PC-3 (cell line): ENCODE measurements at regions not wholly inside any gene's neighbourhood (a gene's known extent, or its start where the extent isn't known, plus 50 kb on each side); places are given as distances from the start of the nearest gene placed in this dataset.

ENCODE experiments used
- ATAC-seq: fragments of 200-7000 bp; cut with Tn5 transposase; 2 replicates; pipeline ENCODE4 v1.9.1; 2020; ENCODE audit warnings: mild to moderate bottlenecking, moderate library complexity
- BruUV-seq: library from RNA; stranded (reverse); fragments of 400-500 nt; replicated peaks from 2 replicates; lab custom pipeline; 2021; lab: Mats Ljungman, UMichigan
- CTCF ChIA-PET: fragments of 300-600 bp; sonication (Branson Sonifier 250); formaldehyde crosslinking; loops from one replicate; lab custom pipeline; 2022; ENCODE audit warnings: antibody characterized with exemption; lab: Charles Lee
- POLR2A ChIA-PET: fragments of 300-600 bp; sonication (Branson Sonifier 250); formaldehyde crosslinking; loops from one replicate; lab custom pipeline; 2022; ENCODE audit warnings: antibody characterized with exemption; ENCODE audit not compliant: unreplicated experiment; lab: Charles Lee
- DNase-seq: peaks from one replicate; pipeline ENCODE4 v3.0.0-alpha.2; 2015
- H2AFZ ChIP-seq: fragments of 300-600 bp; sonication (generic); 2 replicates; pipeline ENCODE4 v1.6.0; 2016; ENCODE audit warnings: antibody characterized with exemption, low read length
- H3F3A ChIP-seq: fragments of 300-600 bp; sonication (generic); one replicate; pipeline ENCODE4 v1.6.0; 2017; ENCODE audit warnings: antibody characterized with exemption, low read length, control low read depth, mild to moderate bottlenecking; ENCODE audit not compliant: unreplicated experiment
- H3K27ac ChIP-seq: fragments of 300-600 bp; sonication (generic); 2 replicates; pipeline ENCODE4 v1.5.1; 2016; ENCODE audit warnings: mild to moderate bottlenecking, low read length
- H3K27me3 ChIP-seq: fragments of 300-600 bp; sonication (generic); 2 replicates; pipeline ENCODE4 v1.6.1; 2016; ENCODE audit warnings: low read length, mixed read lengths
- H3K36me3 ChIP-seq: fragments of 300-600 bp; sonication (generic); 2 replicates; pipeline ENCODE4 v1.6.1; 2016; ENCODE audit warnings: low read depth, mixed run types, low read length, mixed read lengths
- H3K4me1 ChIP-seq: fragments of 300-600 bp; sonication (generic); 2 replicates; pipeline ENCODE4 v1.5.1; 2016; ENCODE audit warnings: low read length; ENCODE audit not compliant: insufficient read depth
- H3K4me2 ChIP-seq: fragments of 300-600 bp; sonication (generic); 2 replicates; pipeline ENCODE4 v1.6.0; 2016; ENCODE audit warnings: low read length
- H3K4me3 ChIP-seq: fragments of 300-600 bp; sonication (generic); 2 replicates; pipeline ENCODE4 v1.5.1; 2016; ENCODE audit warnings: mild to moderate bottlenecking, low read length, mixed read lengths
- H3K79me2 ChIP-seq: fragments of 300-600 bp; sonication (generic); 2 replicates; pipeline ENCODE4 v1.6.1; 2017; ENCODE audit warnings: low read length, mixed read lengths
- H3K9ac ChIP-seq: fragments of 300-600 bp; sonication (generic); 2 replicates; pipeline ENCODE4 v1.6.0; 2016; ENCODE audit warnings: mild to moderate bottlenecking, low read length
- H3K9me2 ChIP-seq: fragments of 300-600 bp; sonication (generic); replicated peaks from 2 replicates; pipeline ENCODE4 v1.6.1; 2016; ENCODE audit warnings: mixed run types, low read length, mixed read lengths
- H3K9me3 ChIP-seq: fragments of 300-600 bp; sonication (generic); 2 replicates; pipeline ENCODE4 v1.6.1; 2016; ENCODE audit warnings: low read length, mixed read lengths
- H4K20me1 ChIP-seq: fragments of 300-600 bp; sonication (generic); 2 replicates; pipeline ENCODE4 v1.6.1; 2016; ENCODE audit warnings: low read length, mixed read lengths
- EZH2 ChIP-seq: fragments of 300-600 bp; sonication (generic); IDR thresholded peaks from one replicate; pipeline ENCODE4 v1.6.1; 2017; ENCODE audit warnings: antibody characterized with exemption, mild to moderate bottlenecking, low read length; ENCODE audit not compliant: unreplicated experiment
- EZH2phosphoT487 ChIP-seq: fragments of 300-600 bp; sonication (generic); IDR thresholded peaks from 2 replicates; pipeline ENCODE4 v1.6.1; 2018; ENCODE audit warnings: mild to moderate bottlenecking, antibody characterized with exemption, low read length, borderline replicate concordance
- intact Hi-C: fragments of 100-400 bp; cut with micrococcal nuclease; formaldehyde crosslinking; loops from 2 replicates; pipeline ENCODE4 v1.9.0; 2023
- TF ChIP-seq, protein P1 (sequence below): fragments of 300-600 bp; sonication (generic); conservative IDR thresholded peaks from 2 replicates; pipeline ENCODE4 v1.5.1; 2017; ENCODE audit warnings: antibody characterized with exemption, low read depth, mild to moderate bottlenecking, low read length

DNA sequence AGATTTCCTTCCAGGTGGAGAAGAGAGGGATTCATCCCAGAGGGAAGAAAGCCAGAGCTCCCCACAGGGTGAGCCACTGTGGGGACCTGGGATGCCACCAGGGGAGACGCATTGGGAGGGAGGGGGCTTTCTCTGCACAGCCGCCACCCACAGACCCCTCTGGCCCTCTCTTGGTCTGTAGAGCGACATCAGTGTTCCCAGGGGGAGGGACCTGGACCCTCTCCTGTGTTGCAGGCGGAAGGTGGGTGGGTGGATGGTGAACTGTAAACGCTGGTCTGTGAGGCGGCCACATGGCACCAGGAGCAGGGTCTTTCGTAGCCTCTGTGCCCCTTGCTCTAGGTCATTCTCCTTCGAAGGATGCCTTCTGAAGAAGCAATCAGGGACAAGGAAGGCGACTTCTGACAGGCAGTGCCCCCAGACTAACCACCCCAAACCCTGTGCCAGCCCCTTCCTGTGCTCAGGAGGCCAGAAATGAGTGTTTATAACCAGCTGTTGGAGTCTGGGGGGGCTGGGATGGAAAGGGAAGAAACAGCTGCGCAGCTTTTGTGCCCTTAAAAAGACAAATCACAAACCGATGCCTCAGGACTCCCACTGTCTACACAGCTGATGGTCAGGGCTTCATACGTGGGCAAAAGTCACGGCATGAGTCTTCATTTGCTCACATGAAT is 121.4 kb upstream of the ZBTB40 start:
- H3K36me3 ChIP-seq: no peaks in the 10 kb centered on the region
- H3K27me3 ChIP-seq: no peaks in the 10 kb centered on the region
- no peak overlapping the region for H3K27ac ChIP-seq
- POLR2A ChIA-PET: no interaction called here
- no peaks in the 10 kb centered on the region for H3K9me2 ChIP-seq
- no peak for TF ChIP-seq EZH2
- no peak for TF ChIP-seq EZH2phosphoT487
- TF ChIP-seq, protein P1, sequence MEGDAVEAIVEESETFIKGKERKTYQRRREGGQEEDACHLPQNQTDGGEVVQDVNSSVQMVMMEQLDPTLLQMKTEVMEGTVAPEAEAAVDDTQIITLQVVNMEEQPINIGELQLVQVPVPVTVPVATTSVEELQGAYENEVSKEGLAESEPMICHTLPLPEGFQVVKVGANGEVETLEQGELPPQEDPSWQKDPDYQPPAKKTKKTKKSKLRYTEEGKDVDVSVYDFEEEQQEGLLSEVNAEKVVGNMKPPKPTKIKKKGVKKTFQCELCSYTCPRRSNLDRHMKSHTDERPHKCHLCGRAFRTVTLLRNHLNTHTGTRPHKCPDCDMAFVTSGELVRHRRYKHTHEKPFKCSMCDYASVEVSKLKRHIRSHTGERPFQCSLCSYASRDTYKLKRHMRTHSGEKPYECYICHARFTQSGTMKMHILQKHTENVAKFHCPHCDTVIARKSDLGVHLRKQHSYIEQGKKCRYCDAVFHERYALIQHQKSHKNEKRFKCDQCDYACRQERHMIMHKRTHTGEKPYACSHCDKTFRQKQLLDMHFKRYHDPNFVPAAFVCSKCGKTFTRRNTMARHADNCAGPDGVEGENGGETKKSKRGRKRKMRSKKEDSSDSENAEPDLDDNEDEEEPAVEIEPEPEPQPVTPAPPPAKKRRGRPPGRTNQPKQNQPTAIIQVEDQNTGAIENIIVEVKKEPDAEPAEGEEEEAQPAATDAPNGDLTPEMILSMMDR: no peak
- no peaks in the 10 kb centered on the region for H3K79me2 ChIP-seq
- H2AFZ ChIP-seq: no peak overlapping the region
- H3F3A ChIP-seq: no peaks in the 10 kb centered on the region
- H3K9ac ChIP-seq: no peak overlapping the region
- H3K4me2 ChIP-seq: no peak overlapping the region
- intact Hi-C loops: no loop called here
- no peak for DNase-seq
- no peak for ATAC-seq
- no peaks in the 10 kb centered on the region for H3K9me3 ChIP-seq
- H3K4me3 ChIP-seq: no peak overlapping the region
- CTCF ChIA-PET: no interaction called here
- H3K4me1 ChIP-seq: no peaks in the 10 kb centered on the region
- H4K20me1 ChIP-seq: no peaks in the 10 kb centered on the region
- BruUV-seq: no TSS peak

DNA sequence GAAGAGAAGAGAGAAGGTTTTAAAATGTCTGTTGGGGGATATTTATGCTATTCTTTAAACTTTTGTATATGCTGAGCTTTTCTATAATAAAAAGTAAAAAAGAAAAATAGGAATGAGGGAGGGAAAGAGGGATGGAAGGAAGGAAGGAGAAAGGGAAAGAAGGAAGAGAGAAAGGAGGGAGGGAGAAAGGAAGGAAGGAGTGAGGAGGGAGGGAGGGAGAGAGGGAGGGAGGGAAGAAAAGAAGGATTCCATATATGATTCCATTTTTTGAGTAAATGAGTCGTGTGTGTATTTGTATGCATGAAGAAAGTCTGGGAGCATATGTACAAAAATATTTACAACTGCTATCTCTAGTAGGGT is 120.9 kb upstream of the ZBTB40 start:
- Histone ChIP-seq H3K4me3 (no peak overlapping the region), H3K79me2 (no peaks in the 10 kb centered on the region), H3K4me2 (no peak overlapping the region), H4K20me1 (no peaks in the 10 kb centered on the region), H3K27me3 (no peaks in the 10 kb centered on the region), H3F3A (no peaks in the 10 kb centered on the region), H3K27ac (no peak overlapping the region), H2AFZ (no peak overlapping the region), H3K9me2 (no peaks in the 10 kb centered on the region), H3K9me3 (no peaks in the 10 kb centered on the region), H3K36me3 (no peaks in the 10 kb centered on the region), H3K9ac (no peak overlapping the region), H3K4me1 (no peaks in the 10 kb centered on the region)
- BruUV-seq: no TSS peak
- intact Hi-C loops: no loop called here
- TF ChIP-seq, protein P1: no peak
- TF ChIP-seq EZH2phosphoT487 (no peak), EZH2 (no peak)
- POLR2A ChIA-PET: no interaction called here
- no peak for ATAC-seq
- no peak for DNase-seq
- CTCF ChIA-PET: no interaction called here

DNA sequence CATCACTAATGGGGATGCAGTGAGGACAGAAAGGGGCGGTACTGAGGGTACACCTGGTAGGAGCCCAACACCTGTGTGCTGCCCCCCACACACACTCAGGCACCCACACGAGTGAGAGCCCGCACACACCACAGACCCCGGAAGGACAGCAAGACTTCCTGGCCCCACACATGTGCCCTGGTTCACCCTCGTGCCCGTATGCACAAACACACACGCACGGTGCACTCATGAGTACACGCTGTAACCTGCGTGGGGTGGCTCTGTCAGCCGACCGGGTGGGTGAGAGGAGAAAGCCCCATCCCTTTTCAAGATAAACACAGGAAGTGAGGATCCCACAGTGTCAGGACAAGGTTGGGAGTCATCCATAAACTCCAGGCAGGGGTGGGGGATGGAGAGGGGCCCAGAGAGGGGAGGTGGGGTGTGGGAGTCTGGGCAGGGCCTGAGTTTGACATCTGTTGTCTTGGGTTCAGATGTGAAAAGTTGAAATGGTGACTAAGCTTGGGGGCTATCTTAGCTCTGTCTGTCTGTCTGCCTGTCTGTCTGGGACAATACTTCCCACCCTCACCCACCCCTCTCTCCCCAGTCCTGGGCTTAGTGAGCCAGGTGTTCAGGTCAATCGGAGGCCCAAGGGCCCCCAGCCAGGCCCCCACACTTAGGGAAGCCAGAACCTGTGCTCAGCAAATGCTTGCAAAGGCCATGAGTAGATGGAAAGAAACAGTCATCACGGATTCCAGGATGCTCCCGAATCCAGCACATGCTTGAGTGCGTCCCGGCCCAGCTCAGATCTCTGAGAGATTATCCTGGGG is 119.8 kb upstream of the ZBTB40 start:
- Histone ChIP-seq H3K36me3 (no peaks in the 10 kb centered on the region), H3K27me3 (no peaks in the 10 kb centered on the region), H3K27ac (no peak overlapping the region), H2AFZ (no peak overlapping the region), H4K20me1 (no peaks in the 10 kb centered on the region), H3K4me3 (no peak overlapping the region), H3K9me2 (no peaks in the 10 kb centered on the region), H3K4me1 (no peaks in the 10 kb centered on the region), H3K9ac (no peak overlapping the region), H3K4me2 (no peak overlapping the region), H3K79me2 (no peaks in the 10 kb centered on the region), H3K9me3 (no peaks in the 10 kb centered on the region), H3F3A (no peaks in the 10 kb centered on the region)
- no peak for TF ChIP-seq EZH2
- TF ChIP-seq, protein P1: no peak
- TF ChIP-seq EZH2phosphoT487: no peak
- no peak for DNase-seq
- ATAC-seq: no peak
- intact Hi-C loops: no loop called here
- BruUV-seq: no TSS peak
- ChIA-PET CTCF (no interaction called here), POLR2A (no interaction called here)
